GM23248 (cell line): ENCODE measurements at regions not wholly inside any gene's neighbourhood (a gene's known extent, or its start where the extent isn't known, plus 50 kb on each side); places are given as distances from the start of the nearest gene placed in this dataset.

Source experiments
- DNase-seq: peaks from one replicate; pipeline ENCODE4 v3.0.0-alpha.2; 2015
- H2AFZ ChIP-seq: fragments of 200-600 bp; sonication (generic); 2 replicates; pipeline ENCODE4 v1.6.1; 2016; ENCODE audit warnings: antibody characterized with exemption
- H3F3A ChIP-seq: fragments of 200-600 bp; sonication (generic); 2 replicates; pipeline ENCODE4 v1.6.1; 2016; ENCODE audit warnings: mild to moderate bottlenecking, antibody characterized with exemption, mixed run types; ENCODE audit not compliant: insufficient read depth
- H3K27ac ChIP-seq: fragments of 200-600 bp; sonication (generic); 2 replicates; pipeline ENCODE4 v1.5.1; 2016; ENCODE audit warnings: mild to moderate bottlenecking
- H3K27me3 ChIP-seq: fragments of 200-600 bp; sonication (generic); replicated peaks from 2 replicates; pipeline ENCODE4 v1.6.1; 2016; ENCODE audit warnings: mild to moderate bottlenecking; ENCODE audit not compliant: insufficient read depth
- H3K36me3 ChIP-seq: fragments of 200-600 bp; sonication (generic); 2 replicates; pipeline ENCODE4 v1.6.1; 2016; ENCODE audit warnings: low read depth, mild to moderate bottlenecking
- H3K4me1 ChIP-seq: fragments of 200-600 bp; sonication (generic); 2 replicates; pipeline ENCODE4 v1.6.1; 2016; ENCODE audit warnings: mild to moderate bottlenecking; ENCODE audit not compliant: insufficient read depth
- H3K4me2 ChIP-seq: fragments of 200-600 bp; sonication (generic); one replicate; pipeline ENCODE4 v1.6.1; 2016; ENCODE audit warnings: mild to moderate bottlenecking; ENCODE audit not compliant: unreplicated experiment
- H3K4me3 ChIP-seq: fragments of 200-600 bp; sonication (generic); 2 replicates; pipeline ENCODE4 v1.5.1; 2016; ENCODE audit warnings: mild to moderate bottlenecking
- H3K79me2 ChIP-seq: fragments of 200-600 bp; sonication (generic); 2 replicates; pipeline ENCODE4 v1.6.1; 2016; ENCODE audit warnings: mild to moderate bottlenecking; ENCODE audit not compliant: insufficient read depth
- H3K9ac ChIP-seq: fragments of 200-600 bp; sonication (generic); 2 replicates; pipeline ENCODE4 v1.6.1; 2016; ENCODE audit warnings: mild to moderate bottlenecking
- H3K9me2 ChIP-seq: fragments of 200-600 bp; sonication (generic); 2 replicates; pipeline ENCODE4 v1.6.1; 2016; ENCODE audit warnings: mixed run types, mild to moderate bottlenecking, moderate library complexity; ENCODE audit not compliant: insufficient read depth
- H3K9me3 ChIP-seq: fragments of 200-600 bp; sonication (generic); one replicate; pipeline ENCODE4 v1.6.1; 2017; ENCODE audit warnings: low read depth
- H4K20me1 ChIP-seq: fragments of 200-600 bp; sonication (generic); 2 replicates; pipeline ENCODE4 v1.6.0; 2016; ENCODE audit not compliant: insufficient read depth
- EZH2 ChIP-seq: fragments of 200-600 bp; sonication (generic); IDR thresholded peaks from 2 replicates; pipeline ENCODE4 v1.6.1; 2018; ENCODE audit warnings: antibody characterized with exemption, mild to moderate bottlenecking; ENCODE audit not compliant: insufficient read depth, poor library complexity, severe bottlenecking
- EZH2phosphoT487 ChIP-seq: fragments of 200-600 bp; sonication (generic); IDR thresholded peaks from 2 replicates; pipeline ENCODE4 v1.6.1; 2018; ENCODE audit warnings: antibody characterized with exemption, moderate library complexity, mild to moderate bottlenecking, low read depth; ENCODE audit not compliant: insufficient read depth
- WGBS, 2 experiments: methylation state at CpG; one replicate each; pipeline ENCODE4 v1.1.6; 2015 to 2017; ENCODE audit warnings: low lambda C conversion rate in 2 of 2, low coverage in 1 of 2; ENCODE audit errors: missing lambda C conversion rate in 2 of 2; 5-methylcytosine and 5-hydroxymethylcytosine counted together
- in situ Hi-C: fragments of 300-500 bp; cut with MboI; formaldehyde crosslinking; loops from 2 replicates; pipeline ENCODE4 v1.15.0; 2020

- 41 to 44% methylated on average over 8 of the region's 8 CpGs for WGBS, 2 experiments
- TF ChIP-seq EZH2 = no peak
- no peak for TF ChIP-seq EZH2phosphoT487
Measured at GRCh38 chr13:88339271-88339741, 668.1 kb downstream of the SLITRK5 start.

GRCh38 chr13:88345171-88345847, 674.1 kb downstream of the SLITRK5 start:
- H3K36me3 ChIP-seq = no peaks in the 10 kb centered on the region
- DNase-seq = no peak
- in situ Hi-C loops = no loop called here

More at GRCh38 chr13:88339271-88339741, 668.1 kb downstream of the SLITRK5 start:
- Histone ChIP-seq H3K9me3 (no peaks in the 10 kb centered on the region), H4K20me1 (no peaks in the 10 kb centered on the region), H3K4me1 (no peaks in the 10 kb centered on the region), H3K27ac (no peak overlapping the region), H2AFZ (no peak overlapping the region), H3K4me3 (no peak overlapping the region), H3K9me2 (no peaks in the 10 kb centered on the region), H3K27me3 (no peaks in the 10 kb centered on the region), H3K79me2 (no peaks in the 10 kb centered on the region), H3K4me2 (no peak overlapping the region), H3F3A (no peaks in the 10 kb centered on the region), H3K9ac (no peak overlapping the region), H3K36me3 (no peaks in the 10 kb centered on the region)
- in situ Hi-C loops = no loop called here
- no peak for DNase-seq

GRCh38 chr13:88360761-88361160, 689.6 kb downstream of the SLITRK5 start:
- Histone ChIP-seq H3K27me3 (no peaks in the 10 kb centered on the region), H4K20me1 (no peaks in the 10 kb centered on the region), H3K79me2 (no peaks in the 10 kb centered on the region), H3F3A (no peaks in the 10 kb centered on the region), H3K36me3 (no peaks in the 10 kb centered on the region), H3K4me3 (no peak overlapping the region), H3K9me2 (no peaks in the 10 kb centered on the region), H3K9me3 (no peaks in the 10 kb centered on the region), H3K27ac (no peak overlapping the region), H2AFZ (no peak overlapping the region), H3K4me1 (no peaks in the 10 kb centered on the region), H3K4me2 (no peak overlapping the region), H3K9ac (no peak overlapping the region)
- DNase-seq = no peak
- in situ Hi-C loops = no loop called here
- 14 to 21% methylated on average over 2 of the region's 2 CpGs for WGBS, 2 experiments
- TF ChIP-seq EZH2phosphoT487 = no peak
- TF ChIP-seq EZH2 = no peak

More at GRCh38 chr13:88345171-88345847, 674.1 kb downstream of the SLITRK5 start:
- Histone ChIP-seq H4K20me1 (no peaks in the 10 kb centered on the region), H3K27ac (no peak overlapping the region), H3K9me2 (no peaks in the 10 kb centered on the region), H3F3A (no peaks in the 10 kb centered on the region), H3K79me2 (no peaks in the 10 kb centered on the region), H3K9ac (no peak overlapping the region), H3K9me3 (no peaks in the 10 kb centered on the region), H3K27me3 (no peaks in the 10 kb centered on the region), H3K4me2 (no peak overlapping the region), H3K4me1 (no peaks in the 10 kb centered on the region), H3K4me3 (no peak overlapping the region), H2AFZ (no peak overlapping the region)
- 88 to 91% methylated on average over 24 to 57 of the region's 59 CpGs for WGBS, 2 experiments
- TF ChIP-seq EZH2 = no peak
- TF ChIP-seq EZH2phosphoT487 = no peak

GRCh38 chr13:88369866-88370265, 698.7 kb downstream of the SLITRK5 start:
- H3K36me3 ChIP-seq = no peaks in the 10 kb centered on the region
- in situ Hi-C loops = no loop called here
- H3K27me3 ChIP-seq = no peaks in the 10 kb centered on the region
- H3K4me1 ChIP-seq = no peaks in the 10 kb centered on the region
- no peaks in the 10 kb centered on the region for H3K79me2 ChIP-seq
- H3K4me2 ChIP-seq = no peak overlapping the region
- no peak overlapping the region for H3K4me3 ChIP-seq
- no peaks in the 10 kb centered on the region for H3K9me3 ChIP-seq
- H3K9me2 ChIP-seq = no peaks in the 10 kb centered on the region
- DNase-seq = no peak
- H3K27ac ChIP-seq = no peak overlapping the region
- no peaks in the 10 kb centered on the region for H3F3A ChIP-seq
- no peak overlapping the region for H2AFZ ChIP-seq
- no peak overlapping the region for H3K9ac ChIP-seq
- TF ChIP-seq EZH2 (no peak), EZH2phosphoT487 (no peak)
- H4K20me1 ChIP-seq = no peaks in the 10 kb centered on the region
